Bronchial epithelial cell (primary cell): ENCODE measurements at regions not wholly inside any gene's neighbourhood (a gene's known extent, or its start where the extent isn't known, plus 50 kb on each side); places are given as distances from the start of the nearest gene placed in this dataset.
"Not testable (repeated sequence)": the region's sequence is repeated elsewhere in the genome, so short reads cannot be mapped to it uniquely, and the experiment has no call there.

Experiments
- DNase-seq: peaks from one replicate; pipeline ENCODE4 v3.0.0-alpha.2; 2010; ENCODE audit warnings: low read depth
- FAIRE-seq: peaks from 2 replicates; lab custom pipeline; 2011; peaks lifted over from hg19 to GRCh38; lab: Jason Lieb, UNC
- H3K27me3 ChIP-seq: 2 replicates; pipeline ENCODE4 v1.5.1; 2011; ENCODE audit warnings: low read length; ENCODE audit not compliant: control insufficient read depth, insufficient read depth
- H3K36me3 ChIP-seq: 2 replicates; pipeline ENCODE4 v1.5.1; 2011; ENCODE audit warnings: low read length; ENCODE audit not compliant: control insufficient read depth, insufficient read depth
- H3K4me3 ChIP-seq: 2 replicates; pipeline ENCODE4 v1.5.1; 2011; ENCODE audit warnings: mild to moderate bottlenecking, low read depth, low read length, control low read depth
- TF ChIP-seq, protein P1 (sequence below): IDR thresholded peaks from 2 replicates; pipeline ENCODE4 v1.5.1; 2011; ENCODE audit warnings: mild to moderate bottlenecking, moderate library complexity, low read length, control low read depth, inconsistent platforms; ENCODE audit not compliant: insufficient read depth, severe bottlenecking

- no peak overlapping the region for H3K4me3 ChIP-seq
- TF ChIP-seq, protein P1, sequence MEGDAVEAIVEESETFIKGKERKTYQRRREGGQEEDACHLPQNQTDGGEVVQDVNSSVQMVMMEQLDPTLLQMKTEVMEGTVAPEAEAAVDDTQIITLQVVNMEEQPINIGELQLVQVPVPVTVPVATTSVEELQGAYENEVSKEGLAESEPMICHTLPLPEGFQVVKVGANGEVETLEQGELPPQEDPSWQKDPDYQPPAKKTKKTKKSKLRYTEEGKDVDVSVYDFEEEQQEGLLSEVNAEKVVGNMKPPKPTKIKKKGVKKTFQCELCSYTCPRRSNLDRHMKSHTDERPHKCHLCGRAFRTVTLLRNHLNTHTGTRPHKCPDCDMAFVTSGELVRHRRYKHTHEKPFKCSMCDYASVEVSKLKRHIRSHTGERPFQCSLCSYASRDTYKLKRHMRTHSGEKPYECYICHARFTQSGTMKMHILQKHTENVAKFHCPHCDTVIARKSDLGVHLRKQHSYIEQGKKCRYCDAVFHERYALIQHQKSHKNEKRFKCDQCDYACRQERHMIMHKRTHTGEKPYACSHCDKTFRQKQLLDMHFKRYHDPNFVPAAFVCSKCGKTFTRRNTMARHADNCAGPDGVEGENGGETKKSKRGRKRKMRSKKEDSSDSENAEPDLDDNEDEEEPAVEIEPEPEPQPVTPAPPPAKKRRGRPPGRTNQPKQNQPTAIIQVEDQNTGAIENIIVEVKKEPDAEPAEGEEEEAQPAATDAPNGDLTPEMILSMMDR, result no peak
- H3K36me3 ChIP-seq, result no peaks in the 10 kb centered on the region
- DNase-seq, result peak; percentile 8
- H3K27me3 ChIP-seq, result peaks cover 10% of the 10 kb centered on the region
- no peak for FAIRE-seq
These were observed 111.1 kb downstream of the ADRA2C start for GRCh38 chr4:3877236-3877635.

DNA sequence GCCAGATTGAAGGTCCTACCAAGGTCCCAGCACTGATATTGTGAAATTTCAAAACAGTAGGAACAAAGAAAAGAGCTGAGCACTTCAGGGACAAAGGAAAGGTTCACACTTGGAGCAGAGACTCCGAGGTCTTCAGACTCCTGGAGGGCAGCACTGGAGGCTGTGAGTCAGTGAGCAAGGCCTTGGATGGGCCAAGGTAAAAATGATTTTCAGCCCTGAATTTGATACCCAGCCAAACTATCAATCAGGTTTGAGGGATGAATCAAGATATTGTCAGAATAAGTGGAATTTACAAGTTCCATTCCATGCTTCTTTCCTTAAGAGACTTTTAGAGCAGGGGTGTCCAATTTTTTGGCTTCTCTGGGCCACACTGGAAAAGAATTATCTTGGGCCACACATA, 111.7 kb downstream of the ADRA2C start:
- Histone ChIP-seq H3K4me3 (no peak overlapping the region), H3K36me3 (no peaks in the 10 kb centered on the region), H3K27me3 (peaks cover 10% of the 10 kb centered on the region)
- FAIRE-seq (no peak), DNase-seq (no peak)
- TF ChIP-seq, protein P1, result no peak

DNA sequence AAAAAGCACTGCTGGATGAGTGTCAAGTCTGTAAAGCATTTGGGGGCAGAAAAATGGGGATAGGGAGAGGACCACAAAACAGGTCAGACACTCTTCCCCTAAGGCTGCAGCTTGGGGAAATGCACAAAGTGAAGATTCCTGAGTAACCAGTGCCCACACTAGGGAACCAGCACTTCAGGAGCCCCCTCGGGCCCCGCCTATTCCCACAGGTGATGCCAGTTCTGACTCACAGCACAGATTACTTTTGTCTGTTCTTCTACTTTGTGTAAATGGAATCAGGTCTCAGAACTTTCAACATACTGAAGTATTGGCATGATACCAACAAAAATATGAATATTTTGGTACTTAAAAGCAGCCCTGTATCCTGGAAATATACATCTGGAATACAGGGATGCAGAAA, 112.5 kb downstream of the ADRA2C start:
- peaks cover 10% of the 10 kb centered on the region for H3K27me3 ChIP-seq
- H3K36me3 ChIP-seq, result no peaks in the 10 kb centered on the region
- H3K4me3 ChIP-seq, result no peak overlapping the region
- FAIRE-seq (no peak), DNase-seq (peak; percentile 5)
- TF ChIP-seq, protein P1, result no peak

GRCh38 chr4:3879681-3880614, 113.8 kb downstream of the ADRA2C start:
- DNase-seq, result no peak
- FAIRE-seq, result no peak
- H3K4me3 ChIP-seq, result no peak overlapping the region

DNA sequence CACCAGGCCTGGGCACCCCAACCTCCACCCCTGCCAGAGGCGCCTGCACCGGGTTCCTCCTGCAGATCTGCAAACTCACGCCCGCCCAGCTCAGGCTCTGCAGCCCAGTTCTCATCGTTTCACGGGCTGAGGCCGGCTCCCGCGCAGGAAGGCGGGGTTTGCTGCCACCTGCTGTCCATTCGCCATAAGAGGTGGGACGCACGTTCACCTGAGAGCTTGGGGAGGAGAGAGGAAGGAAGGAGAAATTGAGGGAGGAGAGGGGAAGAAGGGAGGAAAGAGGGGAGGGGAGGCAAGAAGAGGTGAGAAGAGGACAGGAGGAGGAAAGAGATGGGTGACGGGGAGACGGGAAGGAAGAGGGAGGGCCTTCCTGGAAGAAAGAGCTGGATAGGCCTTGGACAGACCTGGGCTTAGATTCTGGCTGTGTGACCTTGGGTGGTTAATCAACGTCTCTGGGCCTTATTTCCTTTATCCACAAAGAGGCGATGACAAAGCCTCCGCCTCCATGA, 114.5 kb downstream of the ADRA2C start:
- FAIRE-seq (peak; percentile 93), DNase-seq (peak; percentile 42)
- H3K36me3 ChIP-seq, result no peaks in the 10 kb centered on the region
- TF ChIP-seq, protein P1, result peak; percentile 76
- no peak overlapping the region for H3K4me3 ChIP-seq
- peaks cover 10% of the 10 kb centered on the region for H3K27me3 ChIP-seq

More at GRCh38 chr4:3879681-3880614, 113.8 kb downstream of the ADRA2C start:
- H3K27me3 ChIP-seq, result peaks cover 10% of the 10 kb centered on the region
- no peaks in the 10 kb centered on the region for H3K36me3 ChIP-seq
- TF ChIP-seq, protein P1, result no peak

- not testable (repeated sequence) for FAIRE-seq, H3K27me3 ChIP-seq, DNase-seq
These were observed 116.2 kb downstream of the ADRA2C start for GRCh38 chr4:3882316-3882885.

DNA sequence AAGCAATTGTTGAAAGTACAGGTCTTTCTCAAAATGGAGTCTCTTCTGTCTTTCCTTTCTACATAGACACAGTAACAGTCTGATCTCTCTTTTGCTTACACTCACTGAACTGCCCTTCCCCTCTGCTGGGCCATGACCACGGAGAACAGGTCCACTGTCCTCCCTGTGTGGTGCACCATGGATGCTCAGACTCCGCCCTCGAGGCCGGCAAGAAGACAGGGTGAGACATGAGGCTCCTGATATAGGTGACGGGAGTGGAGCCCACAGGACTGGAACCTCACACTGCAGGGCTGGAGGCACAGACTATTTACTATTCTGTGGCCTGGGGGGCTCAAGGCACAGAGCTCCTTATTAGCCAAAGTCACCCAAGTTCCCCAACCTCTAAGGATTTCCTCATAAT, 118.1 kb downstream of the ADRA2C start:
- FAIRE-seq, DNase-seq, H3K36me3 ChIP-seq, H3K4me3 ChIP-seq, H3K27me3 ChIP-seq: not testable (repeated sequence)

More at GRCh38 chr4:3882316-3882885, 116.2 kb downstream of the ADRA2C start:
- H3K36me3 ChIP-seq, H3K4me3 ChIP-seq: not testable (repeated sequence)

DNA sequence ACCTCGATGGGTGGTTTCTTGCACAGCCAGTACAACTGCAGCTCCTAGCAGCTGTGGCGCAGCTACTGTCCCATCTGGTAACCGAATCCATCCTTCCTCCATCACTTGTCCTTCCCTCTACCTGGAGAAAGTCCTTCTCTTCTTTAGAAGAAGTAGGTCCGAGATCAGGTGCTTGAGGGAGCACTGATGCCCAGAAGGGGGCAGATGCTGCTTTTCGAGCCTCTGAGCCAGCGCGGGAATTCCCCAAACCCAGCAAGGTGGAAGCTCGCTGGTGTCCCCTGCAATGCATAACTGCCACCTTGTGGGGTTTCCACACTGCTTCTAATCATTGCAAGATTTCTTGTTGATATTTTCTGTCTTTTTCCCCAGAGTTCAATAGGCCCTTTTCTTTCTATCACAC, 127.4 kb downstream of the ADRA2C start:
- not testable (repeated sequence) for H3K27me3 ChIP-seq, FAIRE-seq, H3K36me3 ChIP-seq, H3K4me3 ChIP-seq, DNase-seq
